Non-pigmented ciliary epithelial cell (primary cell): ENCODE measurements at regions not wholly inside any gene's neighbourhood (a gene's known extent, or its start where the extent isn't known, plus 50 kb on each side); places are given as distances from the start of the nearest gene placed in this dataset.

ENCODE experiments used
- DNase-seq: peaks from one replicate; pipeline ENCODE4 v3.0.0-alpha.2; 2010; ENCODE audit warnings: low read depth

DNA sequence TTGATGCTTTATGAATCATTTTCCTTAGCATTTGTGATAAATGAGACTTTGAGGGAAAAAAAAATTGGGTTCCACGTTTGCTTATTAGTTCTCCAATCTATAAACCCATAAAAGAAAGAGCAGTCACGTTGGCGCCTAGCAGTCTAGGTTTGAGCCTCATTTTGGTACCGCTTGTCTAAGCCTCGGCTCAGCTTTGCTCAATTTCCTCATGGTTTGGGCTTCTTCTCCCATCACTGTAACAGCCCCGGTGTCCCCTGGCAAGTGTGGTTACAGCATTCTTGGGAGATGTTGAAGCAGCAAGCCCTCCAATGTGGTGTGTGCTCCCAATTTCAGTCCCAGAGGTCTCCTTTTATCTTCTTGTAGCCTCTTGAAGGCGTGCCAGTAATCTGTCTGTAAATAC lies 578.4 kb downstream of the CDK5RAP2 start:
- DNase-seq: no peak

DNA sequence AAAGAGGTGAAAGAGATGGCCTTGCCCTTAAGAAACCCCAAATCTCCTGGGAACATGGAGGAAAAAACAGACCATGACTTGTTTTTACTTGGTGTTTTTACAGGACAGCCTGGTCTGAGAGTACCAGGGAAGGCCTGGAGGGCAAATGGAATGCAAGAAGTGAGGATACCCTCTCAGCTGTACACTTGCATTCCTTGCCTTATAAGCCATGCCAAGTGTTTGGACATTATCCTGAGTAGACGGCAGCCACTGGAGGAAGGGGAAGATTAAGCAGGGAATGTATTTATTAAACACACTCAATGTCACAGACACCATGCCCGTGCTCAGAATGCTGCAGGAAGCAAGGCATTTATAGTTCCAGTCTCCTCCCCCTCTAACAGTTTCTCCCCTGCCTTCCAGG lies 581.4 kb downstream of the CDK5RAP2 start:
- no peak for DNase-seq

DNA sequence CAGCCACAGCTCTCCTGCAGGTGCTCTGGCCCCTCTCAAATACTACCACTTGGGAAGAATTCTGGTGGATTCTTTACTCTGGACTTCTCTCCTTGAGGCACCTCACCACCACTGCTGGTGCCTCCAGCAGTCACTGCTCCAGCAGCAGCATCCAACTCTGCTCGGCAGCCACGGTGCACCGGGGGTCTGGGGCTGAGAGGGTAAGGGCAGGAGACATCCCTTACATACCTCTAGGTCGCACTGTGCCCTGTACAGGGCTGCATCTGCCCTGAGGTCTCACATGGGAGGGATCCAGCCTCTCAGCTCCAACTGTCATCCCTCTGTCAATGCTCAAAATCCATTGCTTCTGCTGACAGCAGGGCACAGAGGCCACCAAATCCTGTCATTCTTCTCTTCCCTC lies 588.2 kb downstream of the CDK5RAP2 start:
- no peak for DNase-seq

- DNase-seq: no peak
These were observed 593.3 kb downstream of the CDK5RAP2 start for GRCh38 chr9:119986713-119987112.

GRCh38 chr9:119986205-119986604 lies 593.8 kb downstream of the CDK5RAP2 start:
- no peak for DNase-seq

DNA sequence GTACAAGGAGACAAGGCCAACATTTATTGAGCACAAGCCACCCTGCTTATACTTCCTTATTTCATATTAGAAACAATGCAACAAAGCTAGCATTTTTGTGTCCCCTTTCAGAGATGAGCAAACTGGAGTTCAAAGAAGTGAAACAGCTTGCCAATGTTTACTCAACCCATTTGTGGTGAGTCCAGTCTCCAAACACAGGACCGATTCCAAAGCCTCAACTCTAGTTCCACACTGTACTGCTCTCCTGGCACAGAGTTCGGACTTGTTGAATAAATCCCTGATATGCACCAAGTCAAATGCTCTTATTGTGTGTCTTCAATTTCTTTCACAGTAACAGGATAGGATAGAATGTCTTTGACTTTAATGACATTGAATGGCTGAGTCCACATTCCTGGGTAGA lies 604.8 kb upstream of the BRINP1 start:
- no peak for DNase-seq

- peak; percentile 11 for DNase-seq
These were observed 599.8 kb upstream of the BRINP1 start for GRCh38 chr9:119968836-119969707.

DNA sequence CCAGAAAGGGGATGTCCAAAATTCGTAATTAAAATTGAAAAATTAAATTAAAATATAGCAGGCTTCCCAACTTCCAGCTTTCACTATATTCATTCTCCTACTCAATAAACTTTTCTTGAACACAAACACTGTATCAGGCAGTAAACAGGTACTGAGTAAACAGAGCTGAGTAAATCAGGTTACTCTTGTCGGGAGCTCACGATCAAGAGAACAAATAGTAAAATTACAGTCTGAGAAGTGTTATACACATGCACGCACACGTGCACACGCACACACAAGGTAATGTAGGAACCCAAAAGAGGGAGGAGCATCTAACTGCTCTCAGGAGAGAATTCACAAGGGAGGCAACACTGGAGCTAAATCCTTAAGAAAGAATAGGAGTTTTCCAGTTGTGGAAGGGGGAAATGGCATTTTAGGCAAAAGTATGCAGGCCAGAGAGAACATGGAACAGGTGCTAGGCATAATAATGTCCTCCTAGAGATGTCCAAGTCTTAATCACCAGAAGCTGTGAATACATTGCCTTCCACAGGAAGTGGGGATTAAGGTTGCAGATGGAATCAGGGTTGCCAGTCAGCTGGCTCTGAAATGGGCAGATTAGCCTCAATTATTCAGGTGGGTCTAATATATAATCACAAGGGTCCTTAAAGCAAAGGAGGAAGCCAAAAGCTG lies 598.8 kb upstream of the BRINP1 start:
- no peak for DNase-seq

GRCh38 chr9:119963798-119964372 lies 594.6 kb upstream of the BRINP1 start:
- peak; percentile 74 for DNase-seq

DNA sequence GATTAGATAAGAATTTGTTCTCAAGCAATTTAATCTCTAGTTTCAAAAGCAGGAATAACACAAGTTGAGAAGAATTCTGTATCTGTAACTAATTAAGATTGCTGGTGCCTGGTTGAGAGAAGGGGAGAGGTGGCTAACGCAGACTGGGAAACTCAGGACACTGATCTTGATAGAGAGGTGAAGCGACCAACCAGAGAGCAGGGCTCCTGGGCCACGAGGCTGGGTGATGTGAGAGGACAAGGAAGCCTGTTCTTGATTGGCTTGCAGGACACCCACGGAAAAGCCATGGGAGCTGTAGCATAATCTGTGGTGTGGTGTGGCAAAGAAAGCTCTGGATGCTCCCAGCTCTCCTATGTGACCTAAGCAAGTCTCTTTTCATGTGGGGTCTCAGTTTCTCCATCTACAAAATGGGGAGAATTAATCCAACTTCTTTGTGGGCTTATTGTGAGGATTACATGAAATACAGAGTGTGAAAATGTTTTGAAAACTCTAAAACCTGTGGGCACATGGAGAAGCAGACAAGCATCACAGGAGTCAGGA lies 594.1 kb upstream of the BRINP1 start:
- DNase-seq: peak; percentile 42

DNA sequence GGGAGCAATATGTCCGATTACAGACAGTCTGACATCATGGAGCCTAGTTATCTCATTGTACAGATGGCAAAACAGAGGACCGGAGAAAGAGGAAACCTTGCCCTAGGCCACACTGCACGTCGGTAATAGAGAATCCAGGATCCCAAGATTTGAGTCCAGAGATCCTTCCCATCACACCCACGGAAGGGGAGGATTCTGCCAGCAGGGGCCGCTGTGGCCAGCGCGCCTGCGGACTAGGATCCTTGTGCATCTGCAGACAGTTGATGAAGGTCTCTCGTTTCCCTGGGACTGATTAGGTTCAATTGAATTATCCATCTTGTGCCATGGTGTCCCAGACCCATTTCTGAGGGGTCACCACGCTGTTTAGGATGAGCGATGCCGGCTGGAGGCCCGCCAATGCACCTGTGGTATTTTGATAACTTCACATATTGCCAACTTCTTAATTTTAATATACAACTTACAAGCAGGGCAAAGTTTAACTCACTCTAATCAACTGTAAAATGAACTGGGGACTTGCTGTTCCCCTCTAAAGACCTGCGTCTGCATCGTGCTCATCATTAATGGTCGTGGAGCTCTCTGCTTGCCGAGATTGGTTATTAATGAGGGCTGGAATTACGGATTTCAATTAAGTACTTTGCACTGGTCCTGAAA lies 592.7 kb upstream of the BRINP1 start:
- DNase-seq: no peak

DNA sequence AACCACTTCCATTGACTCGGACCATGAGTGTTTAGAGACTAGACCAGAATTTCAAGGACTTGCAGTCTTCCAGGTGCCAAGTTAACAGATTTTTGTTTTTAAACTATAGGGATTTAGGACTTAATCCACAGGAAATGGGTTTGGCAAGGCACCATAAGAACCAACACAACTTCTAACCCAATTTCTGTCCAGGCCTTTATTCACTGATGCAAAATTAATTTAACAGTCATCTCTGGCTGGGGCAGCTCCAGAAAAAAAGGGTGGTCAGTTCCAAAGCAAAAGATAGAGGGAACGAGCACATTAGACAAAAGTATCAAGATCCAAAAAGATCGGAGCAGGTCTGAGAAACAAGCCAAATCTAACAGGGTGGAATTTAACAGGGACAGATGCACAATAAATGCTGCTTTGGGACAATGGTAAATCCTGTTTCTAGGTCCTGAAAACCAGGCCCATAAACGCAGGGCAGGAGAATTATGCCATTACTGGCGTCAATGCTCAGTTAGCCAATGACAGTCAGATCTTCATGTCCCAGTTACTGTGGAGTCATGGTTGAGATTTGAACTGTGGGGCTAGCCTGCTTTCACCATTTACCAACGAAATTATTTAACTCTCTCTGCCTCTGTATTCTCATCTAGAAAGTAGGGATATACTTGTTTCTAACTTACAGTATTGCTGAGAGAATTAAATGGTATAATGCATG lies 590.8 kb upstream of the BRINP1 start:
- no peak for DNase-seq

DNA sequence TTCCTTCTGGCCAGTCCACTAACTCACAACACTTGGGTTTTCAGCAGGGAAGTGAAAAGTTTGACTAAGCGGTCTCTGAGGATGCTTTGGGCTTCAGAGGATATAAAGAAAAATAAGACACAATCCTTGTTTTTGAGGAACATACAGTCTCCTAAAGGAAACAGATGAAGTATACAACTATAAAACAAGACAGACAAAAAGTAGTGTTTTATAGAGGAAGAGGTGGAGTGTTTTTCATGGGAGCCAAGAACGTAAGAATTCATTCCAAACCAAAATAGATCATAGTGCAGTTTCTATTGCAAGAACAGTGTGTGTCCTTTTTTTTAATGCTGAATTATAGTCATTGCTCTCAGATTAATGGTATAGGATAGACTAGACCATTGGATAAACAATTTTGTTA lies 586.9 kb upstream of the BRINP1 start:
- DNase-seq: no peak

DNA sequence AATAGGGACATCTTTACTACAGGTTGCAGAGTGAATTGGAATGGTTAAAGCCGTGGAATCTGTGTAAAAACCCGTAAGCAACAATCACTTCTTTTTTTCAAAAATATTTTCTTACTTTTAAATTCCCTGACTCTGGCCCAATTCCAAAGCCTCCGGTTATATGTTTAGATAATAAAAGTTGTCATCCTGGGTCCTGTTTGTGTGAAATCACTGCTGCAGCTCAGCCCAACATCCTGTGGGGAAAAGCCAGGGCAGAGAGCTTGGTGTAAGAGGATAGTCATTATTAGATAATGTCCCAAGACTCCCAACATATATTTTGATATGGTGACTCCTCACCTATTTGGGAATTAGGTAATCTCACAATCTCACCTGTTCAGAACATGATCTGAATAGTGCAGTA lies 586.0 kb upstream of the BRINP1 start:
- no peak for DNase-seq

DNA sequence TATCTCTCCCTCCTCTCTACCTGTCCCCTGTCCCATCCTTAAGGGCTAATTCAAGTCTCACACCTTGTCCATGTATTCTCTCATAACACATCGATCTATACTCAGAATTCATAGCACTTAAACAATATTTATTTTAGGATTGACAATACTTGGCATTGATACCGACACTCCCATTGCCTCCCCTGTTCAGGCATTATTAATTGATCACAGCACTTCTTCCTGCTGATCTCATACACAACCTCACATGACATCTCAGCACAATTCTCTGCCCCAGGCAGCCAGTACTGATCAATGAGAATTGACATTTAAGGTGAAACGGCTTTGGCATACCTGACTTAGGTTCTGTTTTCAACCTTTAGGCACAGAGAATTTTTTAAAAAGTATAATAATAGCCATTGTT lies 582.4 kb upstream of the BRINP1 start:
- no peak for DNase-seq

GRCh38 chr9:119951090-119951489 lies 581.9 kb upstream of the BRINP1 start:
- no peak for DNase-seq

GRCh38 chr9:119945686-119946085 lies 576.5 kb upstream of the BRINP1 start:
- DNase-seq: no peak

GRCh38 chr9:119941091-119941490 lies 571.9 kb upstream of the BRINP1 start:
- no peak for DNase-seq

DNA sequence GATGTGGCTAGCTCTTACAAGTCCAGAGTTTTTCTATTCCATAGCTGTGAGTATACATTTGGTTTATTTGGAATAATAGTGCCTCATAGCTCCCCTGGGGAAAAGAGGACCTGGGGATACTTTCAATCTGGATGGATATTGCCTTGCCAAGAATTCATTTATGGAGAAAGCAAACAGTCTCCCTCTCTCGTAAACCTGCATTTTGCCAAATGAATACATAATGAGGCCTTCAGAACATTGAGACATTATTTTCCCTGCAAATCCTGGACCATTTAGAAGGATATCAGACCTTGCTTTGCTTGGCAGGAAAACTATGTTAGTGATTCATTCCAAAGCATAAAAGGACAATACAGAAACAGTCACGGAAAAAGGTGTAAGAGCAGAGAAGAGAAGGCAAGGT lies 569.6 kb upstream of the BRINP1 start:
- DNase-seq: no peak

DNA sequence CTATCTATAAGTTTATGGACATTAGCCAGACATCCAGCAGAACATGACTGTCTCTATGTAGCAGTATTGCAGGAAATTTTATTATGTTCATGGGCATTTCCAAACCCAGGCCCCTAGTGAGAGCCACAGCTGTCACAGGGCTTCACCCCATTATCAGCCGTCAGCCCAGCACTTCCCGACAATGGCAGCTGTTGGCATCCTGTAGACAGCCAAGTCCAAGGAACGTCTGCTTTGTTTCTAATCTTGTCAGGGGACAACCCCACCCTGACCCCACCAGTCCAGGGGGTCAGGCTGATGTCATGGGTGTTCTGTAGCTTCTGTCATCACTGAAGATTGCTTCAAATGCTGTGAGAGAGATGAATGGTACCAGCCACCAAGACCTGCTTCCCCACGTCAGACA lies 565.3 kb upstream of the BRINP1 start:
- DNase-seq: no peak

GRCh38 chr9:119933191-119933590 lies 564.0 kb upstream of the BRINP1 start:
- no peak for DNase-seq

- no peak for DNase-seq
These were observed 555.5 kb upstream of the BRINP1 start for GRCh38 chr9:119924736-119925135.
